Endothelial cell of umbilical vein (primary cell): ENCODE measurements at regions not wholly inside any gene's neighbourhood (a gene's known extent, or its start where the extent isn't known, plus 50 kb on each side); places are given as distances from the start of the nearest gene placed in this dataset.

Experiments
- BruUV-seq: library from RNA; stranded (reverse); fragments of 400-500 nt; replicated peaks from 2 replicates; lab custom pipeline; 2021; lab: Mats Ljungman, UMichigan
- CTCF ChIA-PET: fragments of 300-600, 350-600 bp; sonication (Branson Sonifier 250); formaldehyde crosslinking; loops from one replicate; lab custom pipeline; 2021; ENCODE audit warnings: antibody characterized with exemption, inconsistent platforms; lab: Charles Lee
- POLR2A ChIA-PET: fragments of 300-600, 350-600 bp; sonication (Branson Sonifier 250); formaldehyde crosslinking; loops from one replicate; lab custom pipeline; 2021; ENCODE audit warnings: antibody characterized with exemption, inconsistent platforms; lab: Charles Lee
- DNase-seq: peaks from one replicate; pipeline ENCODE4 v3.0.0-alpha.2; 2011; ENCODE audit warnings: low read depth, low spot score
- FAIRE-seq: peaks from 2 replicates; lab custom pipeline; 2011; peaks lifted over from hg19 to GRCh38; lab: Jason Lieb, UNC
- H2AFZ ChIP-seq: 2 replicates; pipeline ENCODE4 v1.6.0; 2012; ENCODE audit warnings: low read depth, low read length, control low read depth, inconsistent platforms
- H3K27ac ChIP-seq: 2 replicates; pipeline ENCODE4 v1.5.1; 2011; ENCODE audit warnings: low read depth, mild to moderate bottlenecking, control low read depth, low read length, moderate library complexity; ENCODE audit not compliant: insufficient read depth
- H3K27me3 ChIP-seq, 2 experiments: 2 replicates each; pipeline versions ENCODE4 v1.6.0 to v1.6.1; 2011; ENCODE audit warnings: low read length in 2 of 2, mixed read lengths in 1 of 2; ENCODE audit not compliant: control insufficient read depth in 2 of 2, insufficient read depth in 2 of 2
- H3K36me3 ChIP-seq, 2 experiments: 2 replicates in 1 of 2; 3 replicates in 1 of 2; pipeline ENCODE4 v1.5.1; 2011; ENCODE audit warnings: low read length in 2 of 2, mild to moderate bottlenecking in 1 of 2, moderate library complexity in 1 of 2; ENCODE audit not compliant: control insufficient read depth in 2 of 2, insufficient read depth in 2 of 2; ENCODE audit errors: extremely low read depth in 1 of 2
- H3K4me1 ChIP-seq: 3 replicates; pipeline ENCODE4 v1.5.1; 2011; ENCODE audit warnings: mild to moderate bottlenecking, low read length; ENCODE audit not compliant: control insufficient read depth, insufficient read depth; ENCODE audit errors: extremely low read depth
- H3K4me2 ChIP-seq: 2 replicates; pipeline ENCODE4 v1.6.1; 2011; ENCODE audit warnings: low read length, control low read depth, mixed read lengths; ENCODE audit not compliant: insufficient read depth
- H3K4me3 ChIP-seq, 3 experiments: fragments of 200-600 bp in 1 of 3; sonication (generic), shearing (Covaris generic) in 1 of 3; replicated peaks in 1 of 3; 2 replicates each; pipeline ENCODE4 v1.5.1; 2011 to 2016; ENCODE audit warnings: control low read depth in 3 of 3, low read length in 3 of 3, mild to moderate bottlenecking in 2 of 3, inconsistent platforms in 1 of 3, low read depth in 1 of 3, moderate library complexity in 1 of 3; ENCODE audit not compliant: insufficient read depth in 1 of 3
- H3K79me2 ChIP-seq: 2 replicates; pipeline ENCODE4 v1.6.0; 2012; ENCODE audit warnings: low read length, inconsistent platforms; ENCODE audit not compliant: control insufficient read depth, insufficient read depth
- H3K9ac ChIP-seq: replicated peaks from 2 replicates; pipeline ENCODE3; 2011; ENCODE audit warnings: low read length, control low read depth; ENCODE audit not compliant: insufficient read depth; ENCODE audit errors: extremely low read depth
- H3K9me1 ChIP-seq: replicated peaks from 3 replicates; pipeline ENCODE4 v1.6.0; 2011; ENCODE audit warnings: mild to moderate bottlenecking, low read length; ENCODE audit not compliant: control insufficient read depth, insufficient read depth; ENCODE audit errors: extremely low read depth
- H3K9me3 ChIP-seq: replicated peaks from 2 replicates; pipeline ENCODE4 v1.5.1; 2012; ENCODE audit warnings: low read length, inconsistent platforms; ENCODE audit not compliant: control insufficient read depth, insufficient read depth
- H4K20me1 ChIP-seq: replicated peaks from 2 replicates; pipeline ENCODE3; 2011; ENCODE audit warnings: mild to moderate bottlenecking, low read length; ENCODE audit not compliant: control insufficient read depth, insufficient read depth; ENCODE audit errors: extremely low read depth
- EZH2 ChIP-seq: IDR thresholded peaks from 2 replicates; pipeline ENCODE4 v1.6.1; 2012; ENCODE audit warnings: borderline replicate concordance, low read depth, mild to moderate bottlenecking, moderate library complexity, low read length, inconsistent platforms; ENCODE audit not compliant: severe bottlenecking
- FOS ChIP-seq: IDR thresholded peaks from 2 replicates; pipeline ENCODE4 v1.6.1; 2011; ENCODE audit warnings: mild to moderate bottlenecking, low read length, moderate library complexity, borderline replicate concordance; ENCODE audit not compliant: insufficient read depth
- JUN ChIP-seq: IDR thresholded peaks from 2 replicates; pipeline ENCODE4 v1.6.1; 2011; ENCODE audit warnings: borderline replicate concordance, low read depth; ENCODE audit not compliant: insufficient read length, insufficient read depth
- MYC ChIP-seq: IDR thresholded peaks from one replicate; pipeline ENCODE4 v1.6.1; 2011; ENCODE audit warnings: mild to moderate bottlenecking, low read depth, low read length
- POLR2AphosphoS5 ChIP-seq: IDR thresholded peaks from 2 replicates; pipeline ENCODE4 v1.6.1; 2012; ENCODE audit warnings: low read depth, mild to moderate bottlenecking, control low read depth, low read length, moderate library complexity; ENCODE audit not compliant: insufficient read depth
- dilution Hi-C: fragments of 300-500 bp; cut with MboI; formaldehyde crosslinking; loops from one replicate; pipeline ENCODE4 v1.15.0; 2019; ENCODE audit warnings: low sequenced_read_pairs; ENCODE audit not compliant: extremely low pct_ligation_motif_present
- intact Hi-C: fragments of 100-400 bp; cut with micrococcal nuclease; formaldehyde crosslinking; loops from one replicate; pipeline ENCODE4 v1.10.0; 2022
- TF ChIP-seq, protein P1 (sequence below), 2 donors: IDR thresholded peaks; 1 replicate in 1 of 2; 2 replicates in 1 of 2; pipeline ENCODE4 v1.5.1; 2011; ENCODE audit warnings: low read length in 2 of 2, mild to moderate bottlenecking in 2 of 2, moderate library complexity in 2 of 2, control low read depth in 1 of 2, inconsistent platforms in 1 of 2, low read depth in 1 of 2; ENCODE audit not compliant: insufficient read depth in 1 of 2; ENCODE audit errors: extremely low read depth in 1 of 2
- TF ChIP-seq, protein P2 (sequence below): IDR thresholded peaks from 2 replicates; pipeline ENCODE4 v1.6.1; 2011; ENCODE audit not compliant: insufficient read depth, insufficient read length

DNA sequence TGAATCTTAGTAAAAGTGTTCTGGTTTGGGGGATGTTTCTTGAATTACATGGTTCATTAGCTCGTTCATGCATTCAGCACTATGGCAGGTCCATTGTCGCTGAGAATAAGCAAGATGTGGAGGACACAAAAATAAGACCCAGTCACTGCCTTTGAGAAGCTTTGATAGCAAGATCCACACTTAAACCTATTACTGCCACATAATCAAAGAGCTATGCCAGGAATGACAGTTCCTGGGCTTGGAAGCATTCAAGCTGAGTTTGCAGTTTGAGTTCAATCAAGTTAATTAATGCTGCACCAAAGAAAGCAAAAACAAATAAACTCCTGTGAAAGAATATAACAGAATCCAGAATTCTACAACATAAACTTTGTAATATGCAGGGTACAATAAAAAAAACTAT is 131.8 kb downstream of the MIS18A start:
- H3K27me3 ChIP-seq: peaks cover 0 to 3% of the 10 kb centered on the region in 2 experiments
- no peaks in the 10 kb centered on the region for H3K9me1 ChIP-seq
- dilution Hi-C loops: no loop called here
- DNase-seq (no peak), FAIRE-seq (no peak)
- intact Hi-C loops: no loop called here
- H3K9ac ChIP-seq: no peak overlapping the region
- TF ChIP-seq, protein P1, sequence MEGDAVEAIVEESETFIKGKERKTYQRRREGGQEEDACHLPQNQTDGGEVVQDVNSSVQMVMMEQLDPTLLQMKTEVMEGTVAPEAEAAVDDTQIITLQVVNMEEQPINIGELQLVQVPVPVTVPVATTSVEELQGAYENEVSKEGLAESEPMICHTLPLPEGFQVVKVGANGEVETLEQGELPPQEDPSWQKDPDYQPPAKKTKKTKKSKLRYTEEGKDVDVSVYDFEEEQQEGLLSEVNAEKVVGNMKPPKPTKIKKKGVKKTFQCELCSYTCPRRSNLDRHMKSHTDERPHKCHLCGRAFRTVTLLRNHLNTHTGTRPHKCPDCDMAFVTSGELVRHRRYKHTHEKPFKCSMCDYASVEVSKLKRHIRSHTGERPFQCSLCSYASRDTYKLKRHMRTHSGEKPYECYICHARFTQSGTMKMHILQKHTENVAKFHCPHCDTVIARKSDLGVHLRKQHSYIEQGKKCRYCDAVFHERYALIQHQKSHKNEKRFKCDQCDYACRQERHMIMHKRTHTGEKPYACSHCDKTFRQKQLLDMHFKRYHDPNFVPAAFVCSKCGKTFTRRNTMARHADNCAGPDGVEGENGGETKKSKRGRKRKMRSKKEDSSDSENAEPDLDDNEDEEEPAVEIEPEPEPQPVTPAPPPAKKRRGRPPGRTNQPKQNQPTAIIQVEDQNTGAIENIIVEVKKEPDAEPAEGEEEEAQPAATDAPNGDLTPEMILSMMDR (IDR thresholded peaks at IDR 0.05; ENCODE audit: extremely low read depth in 1 of 2, insufficient read depth in 1 of 2, low read depth in 1 of 2, low read length in 2 of 2): no peak
- TF ChIP-seq JUN: no peak
- TF ChIP-seq MYC: no peak
- no peak for TF ChIP-seq FOS
- TF ChIP-seq POLR2AphosphoS5: no peak
- no peak for TF ChIP-seq EZH2
- TF ChIP-seq, protein P2, sequence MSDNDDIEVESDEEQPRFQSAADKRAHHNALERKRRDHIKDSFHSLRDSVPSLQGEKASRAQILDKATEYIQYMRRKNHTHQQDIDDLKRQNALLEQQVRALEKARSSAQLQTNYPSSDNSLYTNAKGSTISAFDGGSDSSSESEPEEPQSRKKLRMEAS: no peak
- no peak overlapping the region for H3K4me3 ChIP-seq
- H4K20me1 ChIP-seq: no peaks in the 10 kb centered on the region
- H3K36me3 ChIP-seq: no peaks in the 10 kb centered on the region
- ChIA-PET POLR2A (no interaction called here), CTCF (interaction anchor here (0.6 kb wide), 1 partner anchor 51 kb away, joined by 3 read pairs; no protein-coding TSS in a partner anchor)
- no peaks in the 10 kb centered on the region for H3K9me3 ChIP-seq
- no peak overlapping the region for H3K4me2 ChIP-seq
- H3K27ac ChIP-seq: no peak overlapping the region
- H2AFZ ChIP-seq: no peak overlapping the region
- no peaks in the 10 kb centered on the region for H3K4me1 ChIP-seq
- no peaks in the 10 kb centered on the region for H3K79me2 ChIP-seq
- BruUV-seq: no TSS peak
